Mucosa of descending colon (tissue), 3 donors: ENCODE measurements at regions not wholly inside any gene's neighbourhood (a gene's known extent, or its start where the extent isn't known, plus 50 kb on each side); places are given as distances from the start of the nearest gene placed in this dataset.

Source experiments
- ATAC-seq: fragments of 200-7000 bp; cut with Tn5 transposase; one replicate; pipeline ENCODE4 v1.9.1; 2020; ENCODE audit warnings: mild to moderate bottlenecking, moderate library complexity
- DNase-seq, 3 donors: peaks; one replicate each; pipeline ENCODE4 v3.0.0-alpha.2; 2020
- H3K36me3 ChIP-seq: fragments of 200-600 bp; one replicate; pipeline ENCODE4 v1.8.0; 2021; ENCODE audit warnings: low read depth, mild to moderate bottlenecking
- H3K4me1 ChIP-seq: fragments of 200-600 bp; one replicate; pipeline ENCODE4 v1.8.0; 2021; ENCODE audit warnings: low read depth, mild to moderate bottlenecking
- H3K4me3 ChIP-seq: fragments of 200-600 bp; one replicate; pipeline ENCODE4 v1.8.0; 2021; ENCODE audit warnings: mild to moderate bottlenecking
- H3K9me3 ChIP-seq: fragments of 200-600 bp; one replicate; pipeline ENCODE4 v1.8.0; 2021; ENCODE audit warnings: mild to moderate bottlenecking
- CTCF ChIP-seq: fragments of 200-600 bp; IDR thresholded peaks from one replicate; pipeline ENCODE4 v1.8.0; 2022; ENCODE audit warnings: antibody characterized with exemption, mild to moderate bottlenecking
- intact Hi-C, 2 donors: fragments of 100-400 bp; cut with DNase I in 1 of 2; cut with micrococcal nuclease in 1 of 2; formaldehyde crosslinking; loops; one replicate each; pipeline versions ENCODE4 v1.11.0 to v1.11.1; 2022; cut with DNase I, micrococcal nuclease
- donor health status: DM: no; HTN: no; CAD: no; lungs with moderate emphysema.
- donor health status: DM: no; HTN: no; CAD: no.
- donor health status: DM: no; HTN: yes; CAD: no.

DNA sequence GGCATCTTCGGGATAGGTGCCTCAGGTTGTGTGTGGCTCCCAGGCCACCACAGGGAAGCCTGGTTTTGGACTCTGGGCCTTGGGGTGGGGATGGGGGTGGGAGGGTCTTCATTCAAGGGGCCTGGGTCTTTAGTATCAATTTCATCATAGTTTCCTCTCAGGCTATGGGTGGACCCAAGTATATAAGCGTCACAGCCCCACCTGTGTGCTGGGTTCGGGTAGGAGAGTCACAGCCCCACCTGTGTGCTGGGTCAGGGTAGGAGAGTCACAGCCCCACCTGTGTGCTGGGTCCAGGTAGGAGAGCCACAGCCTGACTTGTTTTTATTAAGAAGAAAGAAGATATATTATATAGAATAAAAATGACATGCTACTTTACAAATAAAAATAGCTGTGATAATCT is 422.1 kb downstream of the BRD1 start:
- intact Hi-C loops: no loop called here

GRCh38 chr22:49404576-49405241 is 423.0 kb downstream of the BRD1 start:
- ATAC-seq: no peak
- peak in 2 of 3 donors; percentile 3 to 32 for DNase-seq
- H3K9me3 ChIP-seq: no peaks in the 10 kb centered on the region
- no peak for TF ChIP-seq CTCF
- H3K36me3 ChIP-seq: no peaks in the 10 kb centered on the region
- H3K4me3 ChIP-seq: no peak overlapping the region
- H3K4me1 ChIP-seq: no peaks in the 10 kb centered on the region
- intact Hi-C loops: no loop called here

More for the DNA sequence above, 422.1 kb downstream of the BRD1 start:
- Histone ChIP-seq H3K4me3 (no peak overlapping the region), H3K4me1 (no peaks in the 10 kb centered on the region), H3K9me3 (no peaks in the 10 kb centered on the region), H3K36me3 (no peaks in the 10 kb centered on the region)
- TF ChIP-seq CTCF: no peak
- no peak for DNase-seq
- ATAC-seq: no peak

DNA sequence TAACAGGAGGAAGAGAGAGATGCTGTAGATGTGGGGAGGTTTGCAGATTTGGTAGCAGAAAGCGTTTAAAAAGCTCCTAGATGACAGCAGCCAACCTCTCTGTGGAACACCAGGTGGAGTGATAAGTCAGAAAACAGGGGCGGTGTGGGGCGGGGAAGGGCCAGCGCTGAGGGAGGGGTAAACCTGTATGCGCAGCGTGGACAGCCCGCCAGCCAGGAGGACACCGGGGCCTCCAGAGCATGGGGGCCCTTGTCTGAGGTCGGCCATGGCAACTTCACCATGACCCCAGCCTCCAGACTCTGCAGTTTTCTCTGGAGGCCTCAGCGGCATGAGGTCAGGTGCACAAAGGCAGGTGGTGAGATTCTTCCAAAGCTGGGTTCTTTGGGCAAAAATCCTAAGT is 423.7 kb downstream of the BRD1 start:
- DNase-seq (peak in 2 of 3 donors; percentile 4 to 23), ATAC-seq (no peak)
- Histone ChIP-seq H3K4me3 (no peak overlapping the region), H3K9me3 (no peaks in the 10 kb centered on the region), H3K36me3 (no peaks in the 10 kb centered on the region), H3K4me1 (no peaks in the 10 kb centered on the region)
- intact Hi-C loops: no loop called here
- TF ChIP-seq CTCF: no peak

GRCh38 chr22:49403102-49403501 is 424.6 kb downstream of the BRD1 start:
- DNase-seq (no peak), ATAC-seq (no peak)
- H3K36me3 ChIP-seq: no peaks in the 10 kb centered on the region
- no peaks in the 10 kb centered on the region for H3K9me3 ChIP-seq
- intact Hi-C loops: no loop called here
- TF ChIP-seq CTCF: no peak
- H3K4me3 ChIP-seq: no peak overlapping the region
- no peaks in the 10 kb centered on the region for H3K4me1 ChIP-seq

- DNase-seq (no peak), ATAC-seq (no peak)
- TF ChIP-seq CTCF: no peak
- no peaks in the 10 kb centered on the region for H3K4me1 ChIP-seq
- intact Hi-C loops: no loop called here
- no peaks in the 10 kb centered on the region for H3K36me3 ChIP-seq
- H3K9me3 ChIP-seq: no peaks in the 10 kb centered on the region
- H3K4me3 ChIP-seq: no peak overlapping the region
These were observed 425.5 kb downstream of the BRD1 start for GRCh38 chr22:49402169-49402568.
